HCT116 (cell line): ENCODE measurements at regions not wholly inside any gene's neighbourhood (a gene's known extent, or its start where the extent isn't known, plus 50 kb on each side); places are given as distances from the start of the nearest gene placed in this dataset.

Experiments
- ATAC-seq: fragments of 200-7000 bp; cut with Tn5 transposase; 2 replicates; pipeline ENCODE4 v1.9.1; 2020; ENCODE audit warnings: mild to moderate bottlenecking, moderate library complexity
- BruUV-seq: library from RNA; stranded (reverse); fragments of 400-500 nt; replicated peaks from 2 replicates; lab custom pipeline; 2021; lab: Mats Ljungman, UMichigan
- CTCF ChIA-PET: fragments of 300-600 bp; sonication (Branson Sonifier 250); formaldehyde crosslinking; loops from one replicate; lab custom pipeline; 2021; ENCODE audit warnings: antibody characterized with exemption; lab: Charles Lee
- POLR2A ChIA-PET: fragments of 300-600, 350-600 bp; sonication (Branson Sonifier 250); formaldehyde crosslinking; loops from one replicate; lab custom pipeline; 2021; ENCODE audit warnings: antibody characterized with exemption; lab: Charles Lee
- RAD21 ChIA-PET, 2 experiments: fragments of 300-600 bp; sonication (Branson Sonifier 250); formaldehyde crosslinking; loops; one replicate each; lab custom pipeline; 2023; ENCODE audit warnings: low total read pairs in 2 of 2; ENCODE audit not compliant: uncharacterized antibody in 2 of 2, unreplicated experiment in 2 of 2, low non-redundant PET in 1 of 2; lab: Charles Lee
- DNase-seq: peaks from one replicate; pipeline ENCODE4 v3.0.0-alpha.2; 2010; ENCODE audit warnings: low read depth, low spot score
- H2AFZ ChIP-seq: fragments of 200-600 bp; shearing (Covaris generic), sonication (generic); 2 replicates; pipeline ENCODE4 v1.6.1; 2017; ENCODE audit warnings: low read depth, mixed run types, mixed read lengths, antibody characterized with exemption, low read length; ENCODE audit not compliant: poor library complexity, severe bottlenecking
- H3K27ac ChIP-seq: 2 replicates; pipeline ENCODE4 v1.5.1; 2012; ENCODE audit warnings: low read depth, low read length
- H3K27me3 ChIP-seq: fragments of 200-600 bp; sonication (generic); 2 replicates; pipeline ENCODE4 v1.6.1; 2016; ENCODE audit warnings: mixed run types, low read length, mixed read lengths; ENCODE audit not compliant: insufficient read depth
- H3K36me3 ChIP-seq, 2 experiments: fragments of 200-500 bp in 1 of 2; fragments of 200-600 bp in 1 of 2; sonication (Bioruptor generic) in 1 of 2; sonication (generic) in 1 of 2; 2 replicates each; pipeline versions ENCODE4 v1.5.1 to v1.6.1; 2014 to 2016; ENCODE audit warnings: low read length in 2 of 2, inconsistent platforms in 1 of 2, mixed read lengths in 1 of 2, mixed run types in 1 of 2; ENCODE audit not compliant: insufficient read depth in 2 of 2, control insufficient read depth in 1 of 2
- H3K4me1 ChIP-seq, 2 experiments: fragments of 200-600 bp in 1 of 2; sonication (generic) in 1 of 2; 2 replicates each; pipeline versions ENCODE4 v1.5.1 to v1.6.1; 2012 to 2017; ENCODE audit warnings: low read length in 2 of 2, inconsistent platforms in 1 of 2, mild to moderate bottlenecking in 1 of 2, mixed read lengths in 1 of 2, mixed run types in 1 of 2, moderate library complexity in 1 of 2; ENCODE audit not compliant: insufficient read depth in 2 of 2, control insufficient read depth in 1 of 2
- H3K4me2 ChIP-seq: fragments of 200-600 bp; sonication (generic); 2 replicates; pipeline ENCODE4 v1.6.1; 2017; ENCODE audit warnings: mixed run types, low read length, mixed read lengths
- H3K4me3 ChIP-seq, 2 experiments: fragments of 200-600 bp in 1 of 2; sonication (generic) in 1 of 2; replicated peaks in 1 of 2; 2 replicates each; pipeline ENCODE4 v1.5.1; 2011 to 2016; ENCODE audit warnings: low read length in 2 of 2, control low read depth in 1 of 2, low read depth in 1 of 2, mild to moderate bottlenecking in 1 of 2, mixed read lengths in 1 of 2, mixed run types in 1 of 2
- H3K79me2 ChIP-seq: fragments of 200-600 bp; sonication (generic); 2 replicates; pipeline ENCODE4 v1.6.1; 2017; ENCODE audit warnings: mild to moderate bottlenecking, mixed run types, low read length, moderate library complexity, mixed read lengths; ENCODE audit not compliant: insufficient read depth
- H3K9ac ChIP-seq: fragments of 200-600 bp; sonication (generic); 2 replicates; pipeline ENCODE4 v1.6.1; 2016; ENCODE audit warnings: low read length, mixed read lengths
- H3K9me2 ChIP-seq: fragments of 200-600 bp; sonication (generic), shearing (Covaris generic); 2 replicates; pipeline ENCODE4 v1.6.1; 2017; ENCODE audit warnings: mixed run types, mild to moderate bottlenecking, moderate library complexity; ENCODE audit not compliant: insufficient read depth
- H3K9me3 ChIP-seq, 2 experiments: fragments of 200-500 bp in 1 of 2; fragments of 200-600 bp in 1 of 2; sonication (Bioruptor generic) in 1 of 2; sonication (generic) in 1 of 2; 2 replicates each; pipeline ENCODE4 v1.6.1; 2014 to 2017; ENCODE audit warnings: low read length in 2 of 2, mixed read lengths in 2 of 2, inconsistent platforms in 1 of 2, low read depth in 1 of 2, mild to moderate bottlenecking in 1 of 2, mixed run types in 1 of 2, moderate library complexity in 1 of 2; ENCODE audit not compliant: control insufficient read depth in 1 of 2, insufficient read depth in 1 of 2
- H4K20me1 ChIP-seq: fragments of 200-600 bp; sonication (generic), shearing (Covaris generic); 2 replicates; pipeline ENCODE4 v1.6.1; 2017; ENCODE audit warnings: mixed run types, mild to moderate bottlenecking, moderate library complexity; ENCODE audit not compliant: insufficient read depth
- EGR1 ChIP-seq: IDR thresholded peaks from 2 replicates; pipeline ENCODE4 v1.6.1; 2012; ENCODE audit warnings: low read depth
- JUND ChIP-seq: IDR thresholded peaks from 2 replicates; pipeline ENCODE4 v1.6.1; 2012
- POLR2AphosphoS5 ChIP-seq: IDR thresholded peaks from 2 replicates; pipeline ENCODE4 v1.6.1; 2011; ENCODE audit warnings: mild to moderate bottlenecking, low read depth, low read length, moderate library complexity
- SIN3A ChIP-seq: IDR thresholded peaks from 2 replicates; pipeline ENCODE4 v1.6.1; 2012; ENCODE audit warnings: low read depth
- ZNF274 ChIP-seq: fragments of 200-500 bp; sonication (Bioruptor generic); IDR thresholded peaks from 2 replicates; pipeline ENCODE4 v1.6.1; 2014; ENCODE audit warnings: mild to moderate bottlenecking, low read depth, low read length, inconsistent platforms
- intact Hi-C: fragments of 100-400 bp; cut with micrococcal nuclease; formaldehyde crosslinking; loops from 2 replicates; pipeline ENCODE4 v1.10.0; 2022
- TF ChIP-seq, protein P1 (sequence below): IDR thresholded peaks from 2 replicates; pipeline ENCODE4 v1.6.1; 2011; ENCODE audit warnings: mild to moderate bottlenecking, low read length, moderate library complexity; ENCODE audit not compliant: insufficient replicate concordance; ENCODE audit errors: extremely low read depth

GRCh38 chr14:96149131-96149530, 55.5 kb upstream of the BDKRB2 start:
- no peaks in the 10 kb centered on the region for H3K36me3 ChIP-seq
- no peak overlapping the region for H2AFZ ChIP-seq
- RAD21 ChIA-PET: no interaction called here
- intact Hi-C loops: no loop called here
- TF ChIP-seq ZNF274: no peak
- TF ChIP-seq, protein P1, sequence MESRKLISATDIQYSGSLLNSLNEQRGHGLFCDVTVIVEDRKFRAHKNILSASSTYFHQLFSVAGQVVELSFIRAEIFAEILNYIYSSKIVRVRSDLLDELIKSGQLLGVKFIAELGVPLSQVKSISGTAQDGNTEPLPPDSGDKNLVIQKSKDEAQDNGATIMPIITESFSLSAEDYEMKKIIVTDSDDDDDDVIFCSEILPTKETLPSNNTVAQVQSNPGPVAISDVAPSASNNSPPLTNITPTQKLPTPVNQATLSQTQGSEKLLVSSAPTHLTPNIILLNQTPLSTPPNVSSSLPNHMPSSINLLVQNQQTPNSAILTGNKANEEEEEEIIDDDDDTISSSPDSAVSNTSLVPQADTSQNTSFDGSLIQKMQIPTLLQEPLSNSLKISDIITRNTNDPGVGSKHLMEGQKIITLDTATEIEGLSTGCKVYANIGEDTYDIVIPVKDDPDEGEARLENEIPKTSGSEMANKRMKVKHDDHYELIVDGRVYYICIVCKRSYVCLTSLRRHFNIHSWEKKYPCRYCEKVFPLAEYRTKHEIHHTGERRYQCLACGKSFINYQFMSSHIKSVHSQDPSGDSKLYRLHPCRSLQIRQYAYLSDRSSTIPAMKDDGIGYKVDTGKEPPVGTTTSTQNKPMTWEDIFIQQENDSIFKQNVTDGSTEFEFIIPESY: no peak
- TF ChIP-seq JUND: no peak
- TF ChIP-seq, all 23 proteins: peak for 0
- Histone ChIP-seq H3K4me2 (no peak overlapping the region), H3K4me1 (no peaks in the 10 kb centered on the region), H4K20me1 (no peaks in the 10 kb centered on the region), H3K79me2 (no peaks in the 10 kb centered on the region), H3K9me3 (no peaks in the 10 kb centered on the region), H3K27ac (no peak overlapping the region), H3K4me3 (no peak overlapping the region), H3K9me2 (no peaks in the 10 kb centered on the region), H3K27me3 (no peaks in the 10 kb centered on the region), H3K9ac (no peak overlapping the region)
- DNase-seq: no peak
- ChIA-PET CTCF (no interaction called here), POLR2A (interaction anchor here (0.6 kb wide), 1 partner anchor 56 kb away, joined by 3 read pairs; no protein-coding TSS in a partner anchor)
- no peak for ATAC-seq
- BruUV-seq: no TSS peak

DNA sequence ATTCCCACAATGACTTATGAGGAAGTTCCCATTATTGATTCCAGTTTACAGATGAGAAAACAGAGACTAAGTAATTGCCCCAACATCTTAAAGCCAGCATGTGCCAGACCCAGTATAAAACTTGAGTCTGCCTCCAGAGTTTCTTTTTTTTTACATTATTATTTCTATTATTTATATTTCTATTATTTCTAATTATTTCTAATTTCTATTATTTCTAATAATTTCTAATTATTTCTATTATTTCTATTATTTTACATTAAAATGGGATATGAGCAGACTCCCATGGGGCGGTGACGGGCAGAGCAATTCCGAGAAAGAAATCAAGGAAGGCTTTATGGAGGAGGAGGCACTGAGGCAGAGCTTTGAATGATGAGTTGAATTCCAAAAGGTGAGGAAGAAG, 54.4 kb upstream of the BDKRB2 start:
- ATAC-seq (no peak), DNase-seq (no peak)
- no peaks in the 10 kb centered on the region for H3K27me3 ChIP-seq
- ChIA-PET CTCF (no interaction called here), RAD21 (no interaction called here), POLR2A (no interaction called here)
- H4K20me1 ChIP-seq: no peaks in the 10 kb centered on the region
- no peak overlapping the region for H2AFZ ChIP-seq
- no peak overlapping the region for H3K4me2 ChIP-seq
- H3K9me3 ChIP-seq: no peaks in the 10 kb centered on the region
- no peak overlapping the region for H3K4me3 ChIP-seq
- no peaks in the 10 kb centered on the region for H3K79me2 ChIP-seq
- H3K27ac ChIP-seq: no peak overlapping the region
- intact Hi-C loops: no loop called here
- H3K9ac ChIP-seq: no peak overlapping the region
- TF ChIP-seq EGR1: no peak
- TF ChIP-seq POLR2AphosphoS5: no peak
- TF ChIP-seq SIN3A: no peak
- no peaks in the 10 kb centered on the region for H3K9me2 ChIP-seq
- BruUV-seq: no TSS peak
- H3K36me3 ChIP-seq: no peaks in the 10 kb centered on the region
- H3K4me1 ChIP-seq: no peaks in the 10 kb centered on the region
